Smooth muscle cell (in vitro differentiated cells): ENCODE measurements at regions not wholly inside any gene's neighbourhood (a gene's known extent, or its start where the extent isn't known, plus 50 kb on each side); places are given as distances from the start of the nearest gene placed in this dataset.

ENCODE experiments used
- DNase-seq: peaks from one replicate; lab custom pipeline; 2025; ENCODE audit not compliant: unreplicated experiment; lab: John Stamatoyannopoulos, UW
- H2AFZ ChIP-seq: fragments of 200-600 bp; sonication (generic); 2 replicates; pipeline ENCODE4 v1.6.0; 2016; ENCODE audit warnings: antibody characterized with exemption, low read depth, mild to moderate bottlenecking
- H3F3A ChIP-seq: fragments of 200-600 bp; sonication (generic); 2 replicates; pipeline ENCODE4 v1.6.0; 2017; ENCODE audit warnings: antibody characterized with exemption, low read depth
- H3K27ac ChIP-seq: fragments of 200-600 bp; sonication (generic); 2 replicates; pipeline ENCODE4 v1.5.1; 2016; ENCODE audit warnings: low read depth, mild to moderate bottlenecking
- H3K27me3 ChIP-seq: fragments of 200-600 bp; sonication (generic); 2 replicates; pipeline ENCODE4 v1.6.1; 2016; ENCODE audit warnings: low read depth, mild to moderate bottlenecking
- H3K36me3 ChIP-seq: fragments of 200-600 bp; sonication (generic); 2 replicates; pipeline ENCODE4 v1.5.1; 2016; ENCODE audit warnings: low read depth
- H3K4me1 ChIP-seq: fragments of 200-600 bp; sonication (generic); 2 replicates; pipeline ENCODE4 v1.5.1; 2016; ENCODE audit warnings: low read depth
- H3K4me2 ChIP-seq: fragments of 200-600 bp; sonication (generic); 2 replicates; pipeline ENCODE4 v1.6.0; 2016; ENCODE audit warnings: mild to moderate bottlenecking
- H3K4me3 ChIP-seq: fragments of 200-600 bp; sonication (generic); 2 replicates; pipeline ENCODE4 v1.5.1; 2016; ENCODE audit warnings: mild to moderate bottlenecking
- H3K79me2 ChIP-seq: fragments of 200-600 bp; sonication (generic); 2 replicates; pipeline ENCODE4 v1.6.0; 2016; ENCODE audit warnings: low read depth, mild to moderate bottlenecking
- H3K9ac ChIP-seq: fragments of 200-600 bp; sonication (generic); 2 replicates; pipeline ENCODE4 v1.6.0; 2016; ENCODE audit warnings: low read depth
- H3K9me3 ChIP-seq: fragments of 200-600 bp; sonication (generic); replicated peaks from 2 replicates; pipeline ENCODE4 v1.5.1; 2016; ENCODE audit warnings: low read depth
- H4K20me1 ChIP-seq: fragments of 200-600 bp; sonication (generic); 2 replicates; pipeline ENCODE4 v1.6.0; 2016; ENCODE audit warnings: low read depth
- CTCF ChIP-seq: fragments of 200-600 bp; sonication (generic); IDR thresholded peaks from 2 replicates; pipeline ENCODE4 v1.5.1; 2017; ENCODE audit warnings: borderline replicate concordance, mild to moderate bottlenecking, antibody characterized with exemption; ENCODE audit not compliant: insufficient read depth, poor library complexity, severe bottlenecking
- WGBS: methylation state at CpG from one replicate; pipeline ENCODE4 v1.1.7; 2016; ENCODE audit warnings: low lambda C conversion rate; 5-methylcytosine and 5-hydroxymethylcytosine counted together

- no peak overlapping the region for H2AFZ ChIP-seq
- no peak overlapping the region for H3K9ac ChIP-seq
- no peak overlapping the region for H3K27ac ChIP-seq
- no peaks in the 10 kb centered on the region for H3K9me3 ChIP-seq
- no peaks in the 10 kb centered on the region for H3K4me1 ChIP-seq
- 77% methylated on average over 5 of the region's 5 CpGs for WGBS
- H3K4me3 ChIP-seq, result no peak overlapping the region
- no peaks in the 10 kb centered on the region for H4K20me1 ChIP-seq
- no peak for DNase-seq
- no peaks in the 10 kb centered on the region for H3F3A ChIP-seq
- H3K79me2 ChIP-seq, result no peaks in the 10 kb centered on the region
- H3K4me2 ChIP-seq, result no peak overlapping the region
- no peaks in the 10 kb centered on the region for H3K36me3 ChIP-seq
- no peak for TF ChIP-seq CTCF
- H3K27me3 ChIP-seq, result no peaks in the 10 kb centered on the region
Observed at GRCh38 chr17:69944406-69944805, 130.6 kb upstream of the KCNJ16 start.

- Histone ChIP-seq H3K9ac (no peak overlapping the region), H4K20me1 (no peaks in the 10 kb centered on the region), H3F3A (no peaks in the 10 kb centered on the region), H3K4me2 (no peak overlapping the region), H3K27me3 (no peaks in the 10 kb centered on the region), H3K79me2 (no peaks in the 10 kb centered on the region), H3K4me3 (no peak overlapping the region), H3K4me1 (no peaks in the 10 kb centered on the region), H2AFZ (no peak overlapping the region), H3K36me3 (no peaks in the 10 kb centered on the region), H3K9me3 (no peaks in the 10 kb centered on the region), H3K27ac (no peak overlapping the region)
- WGBS, result 67% methylated on average over 3 of the region's 3 CpGs
- no peak for DNase-seq
- no peak for TF ChIP-seq CTCF
Observed at GRCh38 chr17:69945698-69946185, 129.3 kb upstream of the KCNJ16 start.

GRCh38 chr17:69947027-69947759, 127.8 kb upstream of the KCNJ16 start:
- no peak for DNase-seq
- Histone ChIP-seq H3K9me3 (no peaks in the 10 kb centered on the region), H3K27me3 (no peaks in the 10 kb centered on the region), H3K4me2 (no peak overlapping the region), H4K20me1 (no peaks in the 10 kb centered on the region), H2AFZ (no peak overlapping the region), H3K27ac (no peak overlapping the region), H3F3A (no peaks in the 10 kb centered on the region), H3K9ac (no peak overlapping the region), H3K4me1 (no peaks in the 10 kb centered on the region), H3K79me2 (no peaks in the 10 kb centered on the region), H3K4me3 (no peak overlapping the region), H3K36me3 (no peaks in the 10 kb centered on the region)
- WGBS, result 79% methylated on average over 3 of the region's 4 CpGs
- no peak for TF ChIP-seq CTCF

- H2AFZ ChIP-seq, result no peak overlapping the region
- no peak overlapping the region for H3K4me3 ChIP-seq
- no peak overlapping the region for H3K27ac ChIP-seq
- WGBS, result 95% methylated on average over 1 of the region's 1 CpG
- H3K9ac ChIP-seq, result no peak overlapping the region
- no peaks in the 10 kb centered on the region for H3K9me3 ChIP-seq
- no peaks in the 10 kb centered on the region for H3K4me1 ChIP-seq
- DNase-seq, result no peak
- H3K36me3 ChIP-seq, result no peaks in the 10 kb centered on the region
- no peaks in the 10 kb centered on the region for H3K79me2 ChIP-seq
- H3K4me2 ChIP-seq, result no peak overlapping the region
- no peak for TF ChIP-seq CTCF
- no peaks in the 10 kb centered on the region for H3F3A ChIP-seq
- H3K27me3 ChIP-seq, result no peaks in the 10 kb centered on the region
- no peaks in the 10 kb centered on the region for H4K20me1 ChIP-seq
Observed at GRCh38 chr17:69948406-69948805, 126.6 kb upstream of the KCNJ16 start.
